ENCODE measurements at regions not wholly inside any gene's neighbourhood (a gene's known extent, or its start where the extent isn't known, plus 50 kb on each side); places are given as distances from the start of the nearest gene placed in this dataset.
"Not testable (repeated sequence)": the region's sequence is repeated elsewhere in the genome, so short reads cannot be mapped to it uniquely, and the experiment has no call there.

- DNase-seq, result no peak
These were observed 234.2 kb upstream of the FZD8 start for GRCh38 chr10:35876248-35876647.

- DNase-seq, result no peak
These were observed 233.1 kb upstream of the FZD8 start for GRCh38 chr10:35875016-35875676.

- DNase-seq, result no peak
These were observed 232.4 kb upstream of the FZD8 start for GRCh38 chr10:35874311-35875015.

- DNase-seq, result peak; percentile 38 to 87
These were observed 230.6 kb upstream of the FZD8 start for GRCh38 chr10:35872671-35873070.

- no peak for DNase-seq
These were observed 228.7 kb upstream of the FZD8 start for GRCh38 chr10:35870665-35871310.

- DNase-seq, result not testable (repeated sequence)
These were observed 216.7 kb upstream of the FZD8 start for GRCh38 chr10:35858676-35859283.

GRCh38 chr10:35857860-35858259 lies 215.8 kb upstream of the FZD8 start:
- no peak for DNase-seq

GRCh38 chr10:35855155-35855947 lies 213.3 kb upstream of the FZD8 start:
- no peak for DNase-seq

GRCh38 chr10:35854661-35855060 lies 212.6 kb upstream of the FZD8 start:
- DNase-seq, result peak in 1 of 2 experiments; percentile 18

GRCh38 chr10:35852721-35853120 lies 210.6 kb upstream of the FZD8 start:
- no peak for DNase-seq

- DNase-seq, result no peak
These were observed 206.3 kb upstream of the FZD8 start for GRCh38 chr10:35848412-35848811.

GRCh38 chr10:35844686-35845085 lies 202.6 kb upstream of the FZD8 start:
- no peak for DNase-seq

GRCh38 chr10:35843524-35844181 lies 201.6 kb upstream of the FZD8 start:
- no peak for DNase-seq

GRCh38 chr10:35838054-35838453 lies 196.0 kb upstream of the FZD8 start:
- no peak for DNase-seq

GRCh38 chr10:35835545-35835944 lies 193.4 kb upstream of the FZD8 start:
- DNase-seq, result no peak

GRCh38 chr10:35834877-35835494 lies 192.9 kb upstream of the FZD8 start:
- DNase-seq, result no peak

GRCh38 chr10:35827783-35828182 lies 185.7 kb upstream of the FZD8 start:
- peak; percentile 10 to 54 for DNase-seq

GRCh38 chr10:35824704-35825103 lies 182.6 kb upstream of the FZD8 start:
- DNase-seq, result no peak

GRCh38 chr10:35822316-35822715 lies 180.2 kb upstream of the FZD8 start:
- DNase-seq, result peak; percentile 78 to 95

- peak; percentile 22 to 66 for DNase-seq
These were observed 179.3 kb upstream of the FZD8 start for GRCh38 chr10:35821339-35821911.

GRCh38 chr10:35819736-35820135 lies 177.6 kb upstream of the FZD8 start:
- DNase-seq, result peak in 1 of 2 experiments; percentile 72
